ENCODE measurements at regions not wholly inside any gene's neighbourhood (a gene's known extent, or its start where the extent isn't known, plus 50 kb on each side); places are given as distances from the start of the nearest gene placed in this dataset.
A peak's percentile ranks its signal among the peaks of the same experiment; 100 is the strongest.

- Histone ChIP-seq H3K4me3 (ENCODE audit: insufficient read depth, low read depth, low read length) (no peak overlapping the region), H3K18ac (ENCODE audit: low read depth, low read length) (no peak overlapping the region), H4K8ac (ENCODE audit: low read depth in 2 of 2, low read length in 2 of 2) (no peak overlapping the region), H3K9me3 (ENCODE audit: control insufficient read depth, insufficient read depth, low read length) (no peaks in the 10 kb centered on the region), H3K9ac (ENCODE audit: low read depth, low read length) (no peak overlapping the region), H3K14ac (replicated peaks; ENCODE audit: low read depth, low read length) (no peak overlapping the region), H4K20me1 (ENCODE audit: insufficient read depth, low read length) (no peaks in the 10 kb centered on the region), H4K5ac (ENCODE audit: low read depth, low read length) (no peak overlapping the region), H3K4me2 (ENCODE audit: low read depth, low read length) (no peak overlapping the region), H3K56ac (ENCODE audit: extremely low read depth, insufficient read depth, low read length) (no peak overlapping the region), H3K79me1 (ENCODE audit: low read depth in 1 of 2, low read length in 2 of 2) (no peaks in the 10 kb centered on the region), H3K9me1 (ENCODE audit: insufficient read depth, low read length) (no peaks in the 10 kb centered on the region), H3K23ac (ENCODE audit: low read depth, low read length) (no peak overlapping the region), H2AK9ac (replicated peaks; ENCODE audit: low read depth, low read length, poor library complexity) (no peak overlapping the region), H2BK20ac (ENCODE audit: low read depth, low read length) (no peak overlapping the region), H4K91ac (ENCODE audit: insufficient read depth, low read depth, low read length) (no peak overlapping the region), H3K36me3 (ENCODE audit: control insufficient read depth, insufficient read depth, low read length) (no peaks in the 10 kb centered on the region), H3K4me1 (ENCODE audit: control insufficient read depth, insufficient read depth, low read length) (no peaks in the 10 kb centered on the region), H3K27me3 (ENCODE audit: control insufficient read depth, insufficient read depth, low read length) (no peaks in the 10 kb centered on the region), H2BK15ac (ENCODE audit: low read depth, low read length) (no peak overlapping the region), H2BK120ac (ENCODE audit: low read depth, low read length) (no peak overlapping the region), H3K4ac (ENCODE audit: low read depth, low read length) (no peak overlapping the region), H3K27ac (ENCODE audit: insufficient read depth, low read length) (no peak overlapping the region), H2AK5ac (ENCODE audit: low read depth, low read length) (no peak overlapping the region), H2AFZ (replicated peaks; ENCODE audit: low read length, poor library complexity) (no peak overlapping the region), H2BK5ac (ENCODE audit: low read depth, low read length, poor library complexity, severe bottlenecking) (no peak overlapping the region)
- BruUV-seq (replicated peaks) = no TSS peak
- intact Hi-C loops (cut with micrococcal nuclease) (no loop called here), dilution Hi-C loops (cut with HindIII; ENCODE audit: low sequenced_read_pairs, unreplicated experiment) (no loop called here), in situ Hi-C loops (cut with MboI; ENCODE audit: low sequenced_read_pairs) (no loop called here)
- WGBS, 2 experiments (ENCODE audit: extremely low coverage in 2 of 2, insufficient read length in 1 of 2) = 40% methylated on average over 3 of the region's 13 CpGs; no CpG with 5 or more reads in 1 of the 2 experiments
- POLR2A ChIA-PET (ENCODE audit: unreplicated experiment) = no interaction called here
- CTCF ChIA-PET = no interaction called here
- DNase-seq = peak; percentile 2
- TF ChIP-seq RCOR1 (IDR thresholded peaks at IDR 0.05; ENCODE audit: insufficient replicate concordance, low read length) = no peak
- TF ChIP-seq SMC3 (IDR thresholded peaks at IDR 0.05; ENCODE audit: low read depth, low read length) = no peak
- no peak for TF ChIP-seq MAFK (IDR thresholded peaks at IDR 0.05; ENCODE audit: low read depth, low read length)
- TF ChIP-seq RFX5 (IDR thresholded peaks at IDR 0.05; ENCODE audit: low read depth, low read length) = no peak
- TF ChIP-seq CHD1 (IDR thresholded peaks at IDR 0.05; ENCODE audit: low read depth, low read length) = no peak
- TF ChIP-seq NFE2L2 (IDR thresholded peaks at IDR 0.05; ENCODE audit: low read depth, low read length) = no peak
- no peak for TF ChIP-seq POLR2A (IDR thresholded peaks at IDR 0.05; ENCODE audit: low read depth, low read length)
- no peak for TF ChIP-seq ELK1 (IDR thresholded peaks at IDR 0.05; ENCODE audit: borderline replicate concordance, low read depth, low read length)
- TF ChIP-seq USF2 (IDR thresholded peaks at IDR 0.05; ENCODE audit: low read depth, low read length) = no peak
- no peak for TF ChIP-seq FOS (IDR thresholded peaks at IDR 0.05; ENCODE audit: low read depth, low read length)
- no peak for TF ChIP-seq MXI1 (IDR thresholded peaks at IDR 0.05; ENCODE audit: borderline replicate concordance, low read depth, low read length)
- TF ChIP-seq RAD21 (IDR thresholded peaks at IDR 0.05; ENCODE audit: low read length) = no peak
- no peak for TF ChIP-seq MAZ (IDR thresholded peaks at IDR 0.05; ENCODE audit: borderline replicate concordance, low read depth, low read length)
- no peak for TF ChIP-seq CEBPB (IDR thresholded peaks at IDR 0.05; ENCODE audit: low read depth, low read length)
- no peak for TF ChIP-seq CTCF (conservative IDR thresholded peaks at IDR 0.05; ENCODE audit: low read depth, low read length)
- TF ChIP-seq BHLHE40 (IDR thresholded peaks at IDR 0.05; ENCODE audit: low read depth, low read length) = no peak
- ATAC-seq (ENCODE audit: low read depth) = no peak
These were observed 71.8 kb downstream of the C4orf33 start for GRCh38 chr4:129167640-129168260.

All from IMR-90 (cell line).